ENCODE measurements at regions not wholly inside any gene's neighbourhood (a gene's known extent, or its start where the extent isn't known, plus 50 kb on each side); places are given as distances from the start of the nearest gene placed in this dataset.

- Histone ChIP-seq H3K27me3 (ENCODE audit: control insufficient read depth in 5 of 5, insufficient read depth in 4 of 5, low read length in 5 of 5) (peaks cover 0 to 4% (median 0%) of the 10 kb centered on the region in 5 donors), H3K36me3 (ENCODE audit: control insufficient read depth in 5 of 5, insufficient read depth in 5 of 5, low read length in 5 of 5) (no peaks in the 10 kb centered on the region), H3K9me3 (ENCODE audit: control insufficient read depth in 5 of 5, low read length in 5 of 5) (peaks cover 0 to 8% (median 2%) of the 10 kb centered on the region in 5 donors), H3K9ac (ENCODE audit: low read length in 5 of 5) (no peak overlapping the region), H3K4me3 (ENCODE audit: low read depth in 1 of 5, low read length in 5 of 5) (no peak overlapping the region), H3K27ac (ENCODE audit: low read depth, low read length) (no peak overlapping the region), H3K4me1 (ENCODE audit: control insufficient read depth in 5 of 5, insufficient read depth in 5 of 5, low read length in 5 of 5) (no peaks in the 10 kb centered on the region)
Observed at GRCh38 chr12:115771601-115772000, 505.9 kb downstream of the MED13L start.

GRCh38 chr12:115771065-115771464 is 506.4 kb downstream of the MED13L start:
- Histone ChIP-seq H3K4me1 (ENCODE audit: control insufficient read depth in 5 of 5, insufficient read depth in 5 of 5, low read length in 5 of 5) (no peaks in the 10 kb centered on the region), H3K9me3 (ENCODE audit: control insufficient read depth in 5 of 5, low read length in 5 of 5) (peaks cover 0 to 8% (median 2%) of the 10 kb centered on the region in 5 donors)

GRCh38 chr12:115770643-115771042 is 506.9 kb downstream of the MED13L start:
- no peak overlapping the region for H3K4me3 ChIP-seq (ENCODE audit: low read depth in 1 of 5, low read length in 5 of 5)
- no peak overlapping the region for H3K9ac ChIP-seq (ENCODE audit: low read length in 5 of 5)
- no peaks in the 10 kb centered on the region for H3K36me3 ChIP-seq (ENCODE audit: control insufficient read depth in 5 of 5, insufficient read depth in 5 of 5, low read length in 5 of 5)
- H3K4me1 ChIP-seq (ENCODE audit: control insufficient read depth in 5 of 5, insufficient read depth in 5 of 5, low read length in 5 of 5), result no peaks in the 10 kb centered on the region
- H3K27me3 ChIP-seq (ENCODE audit: control insufficient read depth in 5 of 5, insufficient read depth in 4 of 5, low read length in 5 of 5), result peaks cover 0 to 4% (median 0%) of the 10 kb centered on the region in 5 donors
- H3K9me3 ChIP-seq (ENCODE audit: control insufficient read depth in 5 of 5, low read length in 5 of 5), result peaks cover 0 to 5% (median 2%) of the 10 kb centered on the region in 5 donors
- no peak overlapping the region for H3K27ac ChIP-seq (ENCODE audit: low read depth, low read length)

More at GRCh38 chr12:115771065-115771464, 506.4 kb downstream of the MED13L start:
- H3K27me3 ChIP-seq (ENCODE audit: control insufficient read depth in 5 of 5, insufficient read depth in 4 of 5, low read length in 5 of 5), result peaks cover 0 to 4% (median 0%) of the 10 kb centered on the region in 5 donors
- no peak overlapping the region for H3K4me3 ChIP-seq (ENCODE audit: low read depth in 1 of 5, low read length in 5 of 5)
- H3K9ac ChIP-seq (ENCODE audit: low read length in 5 of 5), result no peak overlapping the region
- no peaks in the 10 kb centered on the region for H3K36me3 ChIP-seq (ENCODE audit: control insufficient read depth in 5 of 5, insufficient read depth in 5 of 5, low read length in 5 of 5)
- no peak overlapping the region for H3K27ac ChIP-seq (ENCODE audit: low read depth, low read length)

- Histone ChIP-seq H3K27me3 (ENCODE audit: control insufficient read depth in 5 of 5, insufficient read depth in 4 of 5, low read length in 5 of 5) (peaks cover 0 to 2% (median 0%) of the 10 kb centered on the region in 5 donors), H3K36me3 (ENCODE audit: control insufficient read depth in 5 of 5, insufficient read depth in 5 of 5, low read length in 5 of 5) (no peaks in the 10 kb centered on the region), H3K4me3 (ENCODE audit: low read depth in 1 of 5, low read length in 5 of 5) (no peak overlapping the region), H3K9ac (ENCODE audit: low read length in 5 of 5) (no peak overlapping the region), H3K4me1 (ENCODE audit: control insufficient read depth in 5 of 5, insufficient read depth in 5 of 5, low read length in 5 of 5) (no peaks in the 10 kb centered on the region), H3K9me3 (ENCODE audit: control insufficient read depth in 5 of 5, low read length in 5 of 5) (peaks cover 0 to 4% (median 0%) of the 10 kb centered on the region in 5 donors), H3K27ac (ENCODE audit: low read depth, low read length) (no peak overlapping the region)
Observed at GRCh38 chr12:115767916-115768315, 509.6 kb downstream of the MED13L start.

- Histone ChIP-seq H3K4me1 (ENCODE audit: control insufficient read depth in 5 of 5, insufficient read depth in 5 of 5, low read length in 5 of 5) (peaks cover 0 to 2% (median 0%) of the 10 kb centered on the region in 5 donors), H3K4me3 (ENCODE audit: low read depth in 1 of 5, low read length in 5 of 5) (no peak overlapping the region), H3K9me3 (ENCODE audit: control insufficient read depth in 5 of 5, low read length in 5 of 5) (peaks cover 0 to 4% (median 0%) of the 10 kb centered on the region in 5 donors), H3K36me3 (ENCODE audit: control insufficient read depth in 5 of 5, insufficient read depth in 5 of 5, low read length in 5 of 5) (no peaks in the 10 kb centered on the region), H3K27ac (ENCODE audit: low read depth, low read length) (no peak overlapping the region), H3K27me3 (ENCODE audit: control insufficient read depth in 5 of 5, insufficient read depth in 4 of 5, low read length in 5 of 5) (peaks cover 0 to 2% (median 0%) of the 10 kb centered on the region in 5 donors), H3K9ac (ENCODE audit: low read length in 5 of 5) (no peak overlapping the region)
Observed at GRCh38 chr12:115763982-115764621, 513.4 kb downstream of the MED13L start.

GRCh38 chr12:115763376-115763775 is 514.1 kb downstream of the MED13L start:
- Histone ChIP-seq H3K9ac (ENCODE audit: low read length in 5 of 5) (no peak overlapping the region), H3K27ac (ENCODE audit: low read depth, low read length) (no peak overlapping the region), H3K9me3 (ENCODE audit: control insufficient read depth in 5 of 5, low read length in 5 of 5) (peaks cover 0 to 4% (median 0%) of the 10 kb centered on the region in 5 donors), H3K27me3 (ENCODE audit: control insufficient read depth in 5 of 5, insufficient read depth in 4 of 5, low read length in 5 of 5) (peaks cover 0 to 2% (median 0%) of the 10 kb centered on the region in 5 donors), H3K4me3 (ENCODE audit: low read depth in 1 of 5, low read length in 5 of 5) (no peak overlapping the region), H3K36me3 (ENCODE audit: control insufficient read depth in 5 of 5, insufficient read depth in 5 of 5, low read length in 5 of 5) (no peaks in the 10 kb centered on the region), H3K4me1 (ENCODE audit: control insufficient read depth in 5 of 5, insufficient read depth in 5 of 5, low read length in 5 of 5) (peaks cover 0 to 2% (median 0%) of the 10 kb centered on the region in 5 donors)

GRCh38 chr12:115762936-115763335 is 514.6 kb downstream of the MED13L start:
- peaks cover 0 to 2% (median 0%) of the 10 kb centered on the region in 5 donors for H3K27me3 ChIP-seq (ENCODE audit: control insufficient read depth in 5 of 5, insufficient read depth in 4 of 5, low read length in 5 of 5)
- no peak overlapping the region for H3K4me3 ChIP-seq (ENCODE audit: low read depth in 1 of 5, low read length in 5 of 5)
- no peak overlapping the region for H3K27ac ChIP-seq (ENCODE audit: low read depth, low read length)
- H3K9ac ChIP-seq (ENCODE audit: low read length in 5 of 5), result no peak overlapping the region
- H3K36me3 ChIP-seq (ENCODE audit: control insufficient read depth in 5 of 5, insufficient read depth in 5 of 5, low read length in 5 of 5), result no peaks in the 10 kb centered on the region
- peaks cover 0 to 2% (median 0%) of the 10 kb centered on the region in 5 donors for H3K4me1 ChIP-seq (ENCODE audit: control insufficient read depth in 5 of 5, insufficient read depth in 5 of 5, low read length in 5 of 5)
- H3K9me3 ChIP-seq (ENCODE audit: control insufficient read depth in 5 of 5, low read length in 5 of 5), result peaks cover 0 to 4% (median 0%) of the 10 kb centered on the region in 5 donors

- H3K9ac ChIP-seq (ENCODE audit: low read length in 5 of 5), result no peak overlapping the region
- no peak overlapping the region for H3K4me3 ChIP-seq (ENCODE audit: low read depth in 1 of 5, low read length in 5 of 5)
- no peaks in the 10 kb centered on the region for H3K36me3 ChIP-seq (ENCODE audit: control insufficient read depth in 5 of 5, insufficient read depth in 5 of 5, low read length in 5 of 5)
- peaks cover 0 to 2% (median 0%) of the 10 kb centered on the region in 5 donors for H3K4me1 ChIP-seq (ENCODE audit: control insufficient read depth in 5 of 5, insufficient read depth in 5 of 5, low read length in 5 of 5)
- H3K9me3 ChIP-seq (ENCODE audit: control insufficient read depth in 5 of 5, low read length in 5 of 5), result no peaks in the 10 kb centered on the region
- no peak overlapping the region for H3K27ac ChIP-seq (ENCODE audit: low read depth, low read length)
- no peaks in the 10 kb centered on the region for H3K27me3 ChIP-seq (ENCODE audit: control insufficient read depth in 5 of 5, insufficient read depth in 4 of 5, low read length in 5 of 5)
Observed at GRCh38 chr12:115761784-115762183, 515.7 kb downstream of the MED13L start.

- H3K9me3 ChIP-seq (ENCODE audit: control insufficient read depth in 5 of 5, low read length in 5 of 5), result no peaks in the 10 kb centered on the region
- H3K4me3 ChIP-seq (ENCODE audit: low read depth in 1 of 5, low read length in 5 of 5), result no peak overlapping the region
- H3K4me1 ChIP-seq (ENCODE audit: control insufficient read depth in 5 of 5, insufficient read depth in 5 of 5, low read length in 5 of 5), result peaks cover 0 to 2% (median 0%) of the 10 kb centered on the region in 5 donors
- no peak overlapping the region for H3K27ac ChIP-seq (ENCODE audit: low read depth, low read length)
- H3K9ac ChIP-seq (ENCODE audit: low read length in 5 of 5), result no peak overlapping the region
- H3K27me3 ChIP-seq (ENCODE audit: control insufficient read depth in 5 of 5, insufficient read depth in 4 of 5, low read length in 5 of 5), result no peaks in the 10 kb centered on the region
- no peaks in the 10 kb centered on the region for H3K36me3 ChIP-seq (ENCODE audit: control insufficient read depth in 5 of 5, insufficient read depth in 5 of 5, low read length in 5 of 5)
Observed at GRCh38 chr12:115760231-115760630, 517.3 kb downstream of the MED13L start.

GRCh38 chr12:115758877-115759620 is 518.4 kb downstream of the MED13L start:
- no peak overlapping the region for H3K9ac ChIP-seq (ENCODE audit: low read length in 5 of 5)
- peaks cover 0 to 2% (median 0%) of the 10 kb centered on the region in 5 donors for H3K4me1 ChIP-seq (ENCODE audit: control insufficient read depth in 5 of 5, insufficient read depth in 5 of 5, low read length in 5 of 5)
- H3K4me3 ChIP-seq (ENCODE audit: low read depth in 1 of 5, low read length in 5 of 5), result no peak overlapping the region
- H3K36me3 ChIP-seq (ENCODE audit: control insufficient read depth in 5 of 5, insufficient read depth in 5 of 5, low read length in 5 of 5), result no peaks in the 10 kb centered on the region
- H3K27ac ChIP-seq (ENCODE audit: low read depth, low read length), result no peak overlapping the region
- no peaks in the 10 kb centered on the region for H3K9me3 ChIP-seq (ENCODE audit: control insufficient read depth in 5 of 5, low read length in 5 of 5)
- H3K27me3 ChIP-seq (ENCODE audit: control insufficient read depth in 5 of 5, insufficient read depth in 4 of 5, low read length in 5 of 5), result peaks cover 0 to 2% (median 0%) of the 10 kb centered on the region in 5 donors
